C4-2B (cell line): ENCODE measurements at regions not wholly inside any gene's neighbourhood (a gene's known extent, or its start where the extent isn't known, plus 50 kb on each side); places are given as distances from the start of the nearest gene placed in this dataset.
"Not testable (repeated sequence)": the region's sequence is repeated elsewhere in the genome, so short reads cannot be mapped to it uniquely, and the experiment has no call there.

Experiments
- ZFX ChIP-seq: fragments of 450-650 bp; IDR thresholded peaks from 2 replicates; pipeline ENCODE4 v1.6.1; 2017
- TF ChIP-seq, protein P1 (sequence below): fragments of 450-650 bp; conservative IDR thresholded peaks from 2 replicates; pipeline ENCODE4 v1.5.1; 2017; ENCODE audit warnings: mild to moderate bottlenecking

DNA sequence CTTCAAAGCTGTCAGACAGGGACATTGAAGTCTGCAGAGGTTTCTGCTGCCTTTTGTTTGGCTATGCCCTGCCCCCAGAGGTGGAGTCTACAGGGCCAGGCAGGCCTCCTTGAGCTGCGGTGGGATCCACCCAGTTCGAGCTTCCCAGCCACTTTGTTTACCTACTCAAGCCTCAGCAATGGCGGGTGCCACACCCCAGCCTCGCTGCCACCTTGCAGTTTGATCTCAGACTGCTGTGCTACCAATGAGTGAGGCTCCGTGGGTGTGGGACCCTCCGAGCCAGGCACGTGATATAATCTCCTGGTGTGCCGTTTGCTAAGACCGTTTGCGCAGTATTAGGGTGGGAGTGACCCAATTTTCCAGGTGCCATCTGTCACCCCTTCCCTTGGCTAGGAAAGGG lies 320.1 kb upstream of the STXBP6 start:
- TF ChIP-seq, protein P1, sequence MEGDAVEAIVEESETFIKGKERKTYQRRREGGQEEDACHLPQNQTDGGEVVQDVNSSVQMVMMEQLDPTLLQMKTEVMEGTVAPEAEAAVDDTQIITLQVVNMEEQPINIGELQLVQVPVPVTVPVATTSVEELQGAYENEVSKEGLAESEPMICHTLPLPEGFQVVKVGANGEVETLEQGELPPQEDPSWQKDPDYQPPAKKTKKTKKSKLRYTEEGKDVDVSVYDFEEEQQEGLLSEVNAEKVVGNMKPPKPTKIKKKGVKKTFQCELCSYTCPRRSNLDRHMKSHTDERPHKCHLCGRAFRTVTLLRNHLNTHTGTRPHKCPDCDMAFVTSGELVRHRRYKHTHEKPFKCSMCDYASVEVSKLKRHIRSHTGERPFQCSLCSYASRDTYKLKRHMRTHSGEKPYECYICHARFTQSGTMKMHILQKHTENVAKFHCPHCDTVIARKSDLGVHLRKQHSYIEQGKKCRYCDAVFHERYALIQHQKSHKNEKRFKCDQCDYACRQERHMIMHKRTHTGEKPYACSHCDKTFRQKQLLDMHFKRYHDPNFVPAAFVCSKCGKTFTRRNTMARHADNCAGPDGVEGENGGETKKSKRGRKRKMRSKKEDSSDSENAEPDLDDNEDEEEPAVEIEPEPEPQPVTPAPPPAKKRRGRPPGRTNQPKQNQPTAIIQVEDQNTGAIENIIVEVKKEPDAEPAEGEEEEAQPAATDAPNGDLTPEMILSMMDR: not testable (repeated sequence)
- not testable (repeated sequence) for TF ChIP-seq ZFX
